ENCODE measurements at regions not wholly inside any gene's neighbourhood (a gene's known extent, or its start where the extent isn't known, plus 50 kb on each side); places are given as distances from the start of the nearest gene placed in this dataset.

- WGBS, 2 experiments (ENCODE audit: extremely low coverage in 2 of 2, insufficient read length in 1 of 2) = 55% methylated on average over 2 of the region's 11 CpGs; no CpG with 5 or more reads in 1 of the 2 experiments
- no peak overlapping the region for H4K91ac ChIP-seq (ENCODE audit: insufficient read depth, low read depth, low read length)
- no peak overlapping the region for H4K8ac ChIP-seq (ENCODE audit: low read depth in 2 of 2, low read length in 2 of 2)
- H3K9me3 ChIP-seq (ENCODE audit: control insufficient read depth, insufficient read depth, low read length) = 0 out of 2 replicates have a peak, but pooled peaks cover 5% of the 10 kb centered on the region
- no peak for TF ChIP-seq FOS (IDR thresholded peaks at IDR 0.05; ENCODE audit: low read depth, low read length)
- no peak for TF ChIP-seq NFE2L2 (IDR thresholded peaks at IDR 0.05; ENCODE audit: low read depth, low read length)
- TF ChIP-seq MAZ (IDR thresholded peaks at IDR 0.05; ENCODE audit: borderline replicate concordance, low read depth, low read length) = no peak
- no peak for TF ChIP-seq CTCF (conservative IDR thresholded peaks at IDR 0.05; ENCODE audit: low read depth, low read length)
- TF ChIP-seq, protein P1, sequence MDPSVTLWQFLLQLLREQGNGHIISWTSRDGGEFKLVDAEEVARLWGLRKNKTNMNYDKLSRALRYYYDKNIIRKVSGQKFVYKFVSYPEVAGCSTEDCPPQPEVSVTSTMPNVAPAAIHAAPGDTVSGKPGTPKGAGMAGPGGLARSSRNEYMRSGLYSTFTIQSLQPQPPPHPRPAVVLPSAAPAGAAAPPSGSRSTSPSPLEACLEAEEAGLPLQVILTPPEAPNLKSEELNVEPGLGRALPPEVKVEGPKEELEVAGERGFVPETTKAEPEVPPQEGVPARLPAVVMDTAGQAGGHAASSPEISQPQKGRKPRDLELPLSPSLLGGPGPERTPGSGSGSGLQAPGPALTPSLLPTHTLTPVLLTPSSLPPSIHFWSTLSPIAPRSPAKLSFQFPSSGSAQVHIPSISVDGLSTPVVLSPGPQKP (IDR thresholded peaks at IDR 0.05; ENCODE audit: borderline replicate concordance, low read depth, low read length) = no peak
- TF ChIP-seq, protein P2, sequence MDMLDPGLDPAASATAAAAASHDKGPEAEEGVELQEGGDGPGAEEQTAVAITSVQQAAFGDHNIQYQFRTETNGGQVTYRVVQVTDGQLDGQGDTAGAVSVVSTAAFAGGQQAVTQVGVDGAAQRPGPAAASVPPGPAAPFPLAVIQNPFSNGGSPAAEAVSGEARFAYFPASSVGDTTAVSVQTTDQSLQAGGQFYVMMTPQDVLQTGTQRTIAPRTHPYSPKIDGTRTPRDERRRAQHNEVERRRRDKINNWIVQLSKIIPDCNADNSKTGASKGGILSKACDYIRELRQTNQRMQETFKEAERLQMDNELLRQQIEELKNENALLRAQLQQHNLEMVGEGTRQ (IDR thresholded peaks at IDR 0.05; ENCODE audit: low read depth, low read length) = no peak
- TF ChIP-seq RCOR1 (IDR thresholded peaks at IDR 0.05; ENCODE audit: insufficient replicate concordance, low read length) = no peak
- TF ChIP-seq CEBPB (IDR thresholded peaks at IDR 0.05; ENCODE audit: low read depth, low read length) = no peak
- TF ChIP-seq MXI1 (IDR thresholded peaks at IDR 0.05; ENCODE audit: borderline replicate concordance, low read depth, low read length) = no peak
- no peak for TF ChIP-seq BHLHE40 (IDR thresholded peaks at IDR 0.05; ENCODE audit: low read depth, low read length)
- H3K56ac ChIP-seq (ENCODE audit: extremely low read depth, insufficient read depth, low read length) = no peak overlapping the region
- no peak overlapping the region for H3K14ac ChIP-seq (replicated peaks; ENCODE audit: low read depth, low read length)
- H2AK5ac ChIP-seq (ENCODE audit: low read depth, low read length) = no peak overlapping the region
- intact Hi-C loops (cut with micrococcal nuclease) (no loop called here), dilution Hi-C loops (cut with HindIII; ENCODE audit: low sequenced_read_pairs, unreplicated experiment) (no loop called here), in situ Hi-C loops (cut with MboI; ENCODE audit: low sequenced_read_pairs) (no loop called here)
- no peak overlapping the region for H3K4me2 ChIP-seq (ENCODE audit: low read depth, low read length)
- no peak overlapping the region for H2BK15ac ChIP-seq (ENCODE audit: low read depth, low read length)
- no peak overlapping the region for H2AK9ac ChIP-seq (replicated peaks; ENCODE audit: low read depth, low read length, poor library complexity)
- no peaks in the 10 kb centered on the region for H3K36me3 ChIP-seq (ENCODE audit: control insufficient read depth, insufficient read depth, low read length)
- POLR2A ChIA-PET (ENCODE audit: unreplicated experiment) = no interaction called here
- H3K9ac ChIP-seq (ENCODE audit: low read depth, low read length) = no peak overlapping the region
- ATAC-seq (ENCODE audit: low read depth) (no peak), DNase-seq (no peak)
- H3K4ac ChIP-seq (ENCODE audit: low read depth, low read length) = no peak overlapping the region
- H3K27me3 ChIP-seq (ENCODE audit: control insufficient read depth, insufficient read depth, low read length) = no peaks in the 10 kb centered on the region
- no peak overlapping the region for H2BK120ac ChIP-seq (ENCODE audit: low read depth, low read length)
- H3K4me1 ChIP-seq (ENCODE audit: control insufficient read depth, insufficient read depth, low read length) = no peaks in the 10 kb centered on the region
- no peak overlapping the region for H4K5ac ChIP-seq (ENCODE audit: low read depth, low read length)
- CTCF ChIA-PET = no interaction called here
- no peaks in the 10 kb centered on the region for H3K9me1 ChIP-seq (ENCODE audit: insufficient read depth, low read length)
- no peaks in the 10 kb centered on the region for H3K79me1 ChIP-seq (ENCODE audit: low read depth in 1 of 2, low read length in 2 of 2)
- no peak overlapping the region for H2BK20ac ChIP-seq (ENCODE audit: low read depth, low read length)
- H3K27ac ChIP-seq (ENCODE audit: insufficient read depth, low read length) = no peak overlapping the region
- no peak overlapping the region for H3K4me3 ChIP-seq (ENCODE audit: insufficient read depth, low read depth, low read length)
- no TSS peak for BruUV-seq (replicated peaks)
- no peak overlapping the region for H3K18ac ChIP-seq (ENCODE audit: low read depth, low read length)
- no peak overlapping the region for H2AFZ ChIP-seq (replicated peaks; ENCODE audit: low read length, poor library complexity)
- H4K20me1 ChIP-seq (ENCODE audit: insufficient read depth, low read length) = no peaks in the 10 kb centered on the region
- no peak overlapping the region for H3K23ac ChIP-seq (ENCODE audit: low read depth, low read length)
- H2BK5ac ChIP-seq (ENCODE audit: low read depth, low read length, poor library complexity, severe bottlenecking) = no peak overlapping the region
These were observed 107.5 kb upstream of the PARP11 start for GRCh38 chr12:3980504-3981272.

All from IMR-90 (cell line).